NCI-H2081 (cell line): ENCODE measurements at regions not wholly inside any gene's neighbourhood (a gene's known extent, or its start where the extent isn't known, plus 50 kb on each side); places are given as distances from the start of the nearest gene placed in this dataset.
"Not testable (repeated sequence)": the region's sequence is repeated elsewhere in the genome, so short reads cannot be mapped to it uniquely, and the experiment has no call there.

Experiments used
- DNase-seq, 2 experiments: peaks; one replicate each; lab custom pipeline; 2025; lab: John Stamatoyannopoulos, UW

GRCh38 chr10:30531751-30532530 is 97.6 kb downstream of the LYZL2 start:
- DNase-seq = no peak

GRCh38 chr10:30529373-30529998 is 95.5 kb downstream of the MAP3K8 start:
- no peak for DNase-seq

GRCh38 chr10:30528429-30528786 is 94.4 kb downstream of the MAP3K8 start:
- no peak for DNase-seq

- no peak for DNase-seq
Measured at GRCh38 chr10:30527623-30528428, 93.8 kb downstream of the MAP3K8 start.

GRCh38 chr10:30522661-30523078 is 88.7 kb downstream of the MAP3K8 start:
- not testable (repeated sequence) for DNase-seq

GRCh38 chr10:30518907-30519306 is 84.9 kb downstream of the MAP3K8 start:
- DNase-seq = no peak
